Esophagus muscularis mucosa (tissue), 4 donors: ENCODE measurements at regions not wholly inside any gene's neighbourhood (a gene's known extent, or its start where the extent isn't known, plus 50 kb on each side); places are given as distances from the start of the nearest gene placed in this dataset.
A peak's percentile ranks its signal among the peaks of the same experiment; 100 is the strongest.

Source experiments
- DNase-seq: peaks from one replicate; pipeline ENCODE4 v3.0.0-alpha.2; 2017; ENCODE audit errors: extremely low spot score
- H3K27ac ChIP-seq, 4 donors: fragments of 200-600 bp; sonication (generic); replicated peaks in 1 of 4; 1 replicate in 3 of 4; 2 replicates in 1 of 4; pipeline ENCODE4 v1.5.1; 2016 to 2019; ENCODE audit warnings: mild to moderate bottlenecking in 1 of 4
- H3K27me3 ChIP-seq, 4 donors: fragments of 200-600 bp; sonication (generic); one replicate each; pipeline versions ENCODE4 v1.5.1 to v1.6.0; 2016 to 2019
- H3K36me3 ChIP-seq, 4 donors: fragments of 200-600 bp; sonication (generic); one replicate each; pipeline ENCODE4 v1.5.1; 2016 to 2019
- H3K4me1 ChIP-seq, 4 donors: fragments of 200-600 bp; sonication (generic); one replicate each; pipeline ENCODE4 v1.5.1; 2016 to 2019
- H3K4me3 ChIP-seq, 4 donors: fragments of 200-600 bp; sonication (generic); 1 replicate in 2 of 4; 2 replicates in 2 of 4; pipeline ENCODE4 v1.5.1; 2016 to 2019; ENCODE audit warnings: mild to moderate bottlenecking in 4 of 4, moderate library complexity in 1 of 4
- H3K9me3 ChIP-seq, 4 donors: fragments of 200-600 bp; sonication (generic); 1 replicate in 3 of 4; 2 replicates in 1 of 4; pipeline ENCODE4 v1.5.1; 2016 to 2019
- CTCF ChIP-seq, 3 experiments: fragments of 200-600 bp in 2 of 3; fragments of 450-650 bp in 1 of 3; sonication (generic) in 2 of 3; IDR thresholded peaks; one replicate each; pipeline ENCODE4 v1.5.1; 2017 to 2019; ENCODE audit warnings: antibody characterized with exemption in 3 of 3, mild to moderate bottlenecking in 2 of 3, moderate library complexity in 1 of 3
- EP300 ChIP-seq: sonication (generic); formaldehyde crosslinking; IDR thresholded peaks from one replicate; pipeline ENCODE4 v1.6.1; 2017; ENCODE audit warnings: antibody characterized with exemption
- POLR2A ChIP-seq: fragments of 450-650 bp; IDR thresholded peaks from one replicate; pipeline ENCODE4 v1.6.1; 2017; ENCODE audit warnings: antibody characterized with exemption, moderate library complexity, mild to moderate bottlenecking, low read depth
- POLR2AphosphoS5 ChIP-seq, 2 donors: sonication (generic); formaldehyde crosslinking; IDR thresholded peaks; one replicate each; pipeline ENCODE4 v1.6.1; 2017; ENCODE audit warnings: antibody characterized with exemption in 2 of 2
- WGBS: methylation state at CpG from one replicate; pipeline ENCODE4 v1.1.5; 2018; 5-methylcytosine and 5-hydroxymethylcytosine counted together
- intact Hi-C: fragments of 100-400 bp; cut with DNase I; formaldehyde crosslinking; loops from one replicate; pipeline ENCODE4 v1.15.1; 2023

GRCh38 chr9:119955276-119955675 lies 586.0 kb upstream of the BRINP1 start:
- peaks cover 0 to 44% (median 29%) of the 10 kb centered on the region in 4 donors for H3K4me1 ChIP-seq
- 40% methylated on average over 3 of the region's 3 CpGs for WGBS
- H3K36me3 ChIP-seq = no peaks in the 10 kb centered on the region
- H3K27ac ChIP-seq = no peak overlapping the region
- no peak for TF ChIP-seq POLR2AphosphoS5 (IDR thresholded peaks at IDR 0.05)
- no peak for TF ChIP-seq EP300
- TF ChIP-seq POLR2A = no peak
- no peak for DNase-seq
- no peaks in the 10 kb centered on the region for H3K27me3 ChIP-seq
- intact Hi-C loops = loop anchor here (10.0 kb wide), 1 partner anchor 90 kb away; no protein-coding TSS in a partner anchor
- H3K9me3 ChIP-seq = no peaks in the 10 kb centered on the region
- no peak overlapping the region for H3K4me3 ChIP-seq

- no peaks in the 10 kb centered on the region for H3K36me3 ChIP-seq
- no peak for DNase-seq
- no peak for TF ChIP-seq POLR2A
- TF ChIP-seq POLR2AphosphoS5 (IDR thresholded peaks at IDR 0.05) = no peak
- no peak for TF ChIP-seq EP300
- TF ChIP-seq CTCF (IDR thresholded peaks at IDR 0.05) = no peak
- intact Hi-C loops = loop anchor here (10.0 kb wide), 1 partner anchor 87 kb away; no protein-coding TSS in a partner anchor
- WGBS = 68% methylated on average over 3 of the region's 3 CpGs
- peaks cover 0 to 48% (median 34%) of the 10 kb centered on the region in 4 donors for H3K4me1 ChIP-seq
- peak overlapping the region in 3 of 4 donors; percentile 13 to 65 (median 53) for H3K27ac ChIP-seq
- no peak overlapping the region for H3K4me3 ChIP-seq
- H3K9me3 ChIP-seq = no peaks in the 10 kb centered on the region
- no peaks in the 10 kb centered on the region for H3K27me3 ChIP-seq
Measured at GRCh38 chr9:119951591-119951990, 582.4 kb upstream of the BRINP1 start.

- H3K4me3 ChIP-seq = no peak overlapping the region
- peaks cover 0 to 47% (median 33%) of the 10 kb centered on the region in 4 donors for H3K4me1 ChIP-seq
- H3K9me3 ChIP-seq = no peaks in the 10 kb centered on the region
- H3K27me3 ChIP-seq = no peaks in the 10 kb centered on the region
- WGBS = 43% methylated on average over 1 of the region's 1 CpG
- TF ChIP-seq POLR2AphosphoS5 (IDR thresholded peaks at IDR 0.05) = no peak
- no peak for TF ChIP-seq EP300
- TF ChIP-seq CTCF (IDR thresholded peaks at IDR 0.05) = no peak
- TF ChIP-seq POLR2A = no peak
- H3K36me3 ChIP-seq = no peaks in the 10 kb centered on the region
- DNase-seq = no peak
- peak overlapping the region in 3 of 4 donors; percentile 13 to 65 (median 53) for H3K27ac ChIP-seq
- intact Hi-C loops = loop anchor here (10.0 kb wide), 1 partner anchor 86 kb away; no protein-coding TSS in a partner anchor
Measured at GRCh38 chr9:119951090-119951489, 581.9 kb upstream of the BRINP1 start.

- Histone ChIP-seq H3K4me3 (no peak overlapping the region), H3K4me1 (peaks cover 0 to 28% (median 15%) of the 10 kb centered on the region in 4 donors), H3K36me3 (no peaks in the 10 kb centered on the region), H3K27ac (no peak overlapping the region), H3K27me3 (no peaks in the 10 kb centered on the region), H3K9me3 (no peaks in the 10 kb centered on the region)
- DNase-seq = no peak
- no peak for TF ChIP-seq POLR2A
- no peak for TF ChIP-seq POLR2AphosphoS5 (IDR thresholded peaks at IDR 0.05)
- WGBS = 70% methylated on average over 7 of the region's 7 CpGs
- intact Hi-C loops = no loop called here
Measured at GRCh38 chr9:119945686-119946085, 576.5 kb upstream of the BRINP1 start.

GRCh38 chr9:119941091-119941490 lies 571.9 kb upstream of the BRINP1 start:
- H3K36me3 ChIP-seq = no peaks in the 10 kb centered on the region
- H3K4me1 ChIP-seq = peaks cover 0 to 20% (median 15%) of the 10 kb centered on the region in 4 donors
- whole genome bisulfite sequencing = 73% methylated on average over 1 of the region's 1 CpG
- no peak overlapping the region for H3K4me3 ChIP-seq
- TF ChIP-seq CTCF (IDR thresholded peaks at IDR 0.05) (no peak), EP300 (no peak), POLR2A (no peak), POLR2AphosphoS5 (IDR thresholded peaks at IDR 0.05) (no peak)
- H3K27me3 ChIP-seq = no peaks in the 10 kb centered on the region
- intact Hi-C loops = no loop called here
- DNase-seq = no peak
- H3K27ac ChIP-seq = no peak overlapping the region
- no peaks in the 10 kb centered on the region for H3K9me3 ChIP-seq

- no peaks in the 10 kb centered on the region for H3K27me3 ChIP-seq
- H3K4me3 ChIP-seq = no peak overlapping the region
- no peak for DNase-seq
- intact Hi-C loops = no loop called here
- peaks cover 0 to 14% (median 11%) of the 10 kb centered on the region in 4 donors for H3K4me1 ChIP-seq
- TF ChIP-seq POLR2AphosphoS5 (IDR thresholded peaks at IDR 0.05) (no peak), EP300 (no peak), CTCF (IDR thresholded peaks at IDR 0.05) (no peak), POLR2A (no peak)
- H3K9me3 ChIP-seq = no peaks in the 10 kb centered on the region
- peak overlapping the region in 1 of 4 donors; percentile 35 for H3K27ac ChIP-seq
- no peaks in the 10 kb centered on the region for H3K36me3 ChIP-seq
- whole genome bisulfite sequencing = 29% methylated on average over 2 of the region's 2 CpGs
Measured at GRCh38 chr9:119938871-119939270, 569.6 kb upstream of the BRINP1 start.
